LNCaP clone FGC (cell line): ENCODE measurements at regions not wholly inside any gene's neighbourhood (a gene's known extent, or its start where the extent isn't known, plus 50 kb on each side); places are given as distances from the start of the nearest gene placed in this dataset.

ENCODE experiments used
- DNase-seq: peaks from one replicate; pipeline ENCODE4 v3.0.0-alpha.2; 2011; ENCODE audit warnings: low read depth
- H3K4me3 ChIP-seq: 2 replicates; pipeline ENCODE4 v1.5.1; 2011; ENCODE audit warnings: mild to moderate bottlenecking, low read depth, low read length, control low read depth
- CTCF ChIP-seq: IDR thresholded peaks from 2 replicates; pipeline ENCODE4 v1.5.1; 2012; ENCODE audit warnings: mild to moderate bottlenecking; ENCODE audit not compliant: control insufficient read depth, insufficient read depth; ENCODE audit errors: extremely low read depth

DNA sequence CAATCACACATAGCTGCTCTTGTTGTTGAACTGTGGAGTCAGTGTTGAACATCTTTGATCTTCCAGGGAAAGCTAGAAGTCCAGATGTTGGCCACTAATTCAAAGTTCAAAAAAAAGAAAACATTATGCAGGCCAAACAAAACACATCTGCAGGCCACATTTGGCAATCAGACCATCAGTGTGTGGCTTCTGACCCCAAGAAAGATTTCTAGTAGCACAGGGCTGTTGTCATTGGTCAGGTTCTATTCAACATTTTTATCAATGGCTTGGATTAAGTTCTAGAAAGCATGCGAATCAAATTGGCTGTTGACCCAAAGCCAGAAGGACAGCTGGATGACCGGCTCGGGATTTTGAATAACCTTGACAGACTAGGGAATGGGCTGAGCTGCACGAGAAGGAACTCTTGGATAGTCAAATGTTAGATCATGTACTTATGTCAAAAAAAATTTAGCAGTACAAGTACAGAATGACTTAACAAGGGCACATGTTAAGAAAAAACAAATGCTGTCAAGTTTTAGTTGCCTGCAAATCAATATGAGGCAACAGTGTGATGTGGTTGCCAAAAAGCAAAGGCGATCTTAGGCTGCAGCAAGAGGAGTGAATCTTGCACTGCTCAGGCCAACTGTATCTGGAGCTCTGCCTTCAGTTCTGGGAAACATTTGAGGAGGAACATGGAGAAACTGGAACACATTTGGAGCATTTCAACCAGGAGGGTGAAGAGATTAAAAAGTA, 187.6 kb downstream of the RGS9 start:
- DNase-seq: no peak

GRCh38 chr17:65323049-65323448, 185.9 kb downstream of the RGS9 start:
- TF ChIP-seq CTCF: no peak
- no peak for DNase-seq
- H3K4me3 ChIP-seq: no peak overlapping the region

More for the DNA sequence above, 187.6 kb downstream of the RGS9 start:
- no peak for TF ChIP-seq CTCF
- no peak overlapping the region for H3K4me3 ChIP-seq

DNA sequence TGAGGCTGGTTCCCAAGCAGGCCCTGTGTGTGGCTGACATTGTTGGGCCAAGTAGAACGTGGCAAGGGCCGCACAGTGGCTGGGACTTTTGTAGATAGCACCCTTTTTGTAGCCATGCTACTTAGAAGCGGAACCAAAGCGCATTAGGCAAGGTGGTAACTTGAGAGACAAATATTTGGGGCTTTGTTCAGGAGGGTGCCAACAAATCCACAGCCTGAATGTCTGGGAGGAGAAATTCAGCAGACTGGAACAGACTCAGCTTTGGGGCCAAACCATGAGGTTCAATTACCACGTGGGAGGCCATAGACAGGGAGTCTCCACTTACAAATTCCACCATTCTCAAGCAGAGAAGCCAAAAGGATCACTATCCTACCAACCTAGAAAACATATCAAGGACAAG, 183.7 kb downstream of the RGS9 start:
- H3K4me3 ChIP-seq: no peak overlapping the region
- no peak for DNase-seq
- no peak for TF ChIP-seq CTCF

DNA sequence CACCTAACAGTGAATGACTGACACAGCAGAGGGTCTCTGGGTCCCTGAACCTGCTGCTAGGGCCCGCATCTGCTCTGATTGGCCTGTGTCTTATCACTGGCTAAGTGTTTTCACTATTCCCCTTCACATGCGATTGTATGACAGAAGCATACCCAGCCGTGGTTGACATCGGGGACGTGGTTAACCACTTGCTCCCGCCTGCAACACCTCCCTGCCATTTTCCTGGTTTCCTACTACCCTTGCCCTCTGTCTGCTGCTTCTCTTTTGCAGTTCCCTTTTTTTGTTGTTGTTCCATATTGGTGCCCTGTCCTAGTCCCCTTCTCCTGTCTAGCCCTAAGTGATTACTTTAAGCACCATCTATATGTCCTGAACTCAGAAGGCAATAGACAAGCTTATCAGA, 177.0 kb downstream of the RGS9 start:
- no peak overlapping the region for H3K4me3 ChIP-seq
- no peak for DNase-seq
- TF ChIP-seq CTCF: no peak

- TF ChIP-seq CTCF: no peak
- no peak overlapping the region for H3K4me3 ChIP-seq
- DNase-seq: no peak
Measured at GRCh38 chr17:65312718-65313377, 175.7 kb downstream of the RGS9 start.

DNA sequence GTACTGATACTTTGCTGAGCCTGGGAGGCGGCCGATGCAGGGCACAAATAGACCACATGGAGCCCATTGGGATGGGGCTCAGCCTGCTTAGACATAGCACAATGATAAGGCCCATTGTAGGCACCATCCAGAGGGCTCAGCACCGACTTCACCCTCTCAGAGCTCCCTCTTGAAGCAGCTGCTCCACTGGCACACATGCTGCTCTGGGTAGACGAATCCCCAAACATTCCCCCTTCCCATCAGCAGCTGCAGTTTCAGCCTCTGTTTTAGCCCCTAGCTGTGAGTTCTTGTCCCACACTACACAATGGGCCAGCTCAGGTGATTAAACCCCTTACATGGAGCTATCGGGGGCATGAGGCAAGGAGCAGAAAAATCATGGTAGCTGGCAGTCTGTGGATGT, 174.1 kb downstream of the RGS9 start:
- TF ChIP-seq CTCF: no peak

DNA sequence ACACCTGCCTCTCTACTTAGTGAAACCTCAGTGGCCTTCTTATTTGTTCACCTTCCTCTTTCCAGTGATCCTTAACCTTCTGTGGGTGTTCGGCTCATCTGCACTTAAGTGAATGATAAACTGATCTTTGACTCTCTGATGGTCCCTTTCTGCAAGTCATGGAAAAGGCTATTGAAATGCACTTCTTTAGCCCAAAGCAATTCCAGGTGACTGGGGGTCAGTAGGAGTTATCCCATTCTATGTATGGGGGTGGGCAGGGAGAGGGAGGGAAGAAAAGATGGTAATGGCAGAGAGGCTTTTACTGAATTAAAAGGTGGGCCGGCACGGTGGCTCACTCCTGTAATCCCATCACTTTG, 170.8 kb downstream of the RGS9 start:
- no peak for DNase-seq
- no peak overlapping the region for H3K4me3 ChIP-seq
- no peak for TF ChIP-seq CTCF

More for the DNA sequence above, 174.1 kb downstream of the RGS9 start:
- no peak overlapping the region for H3K4me3 ChIP-seq
- DNase-seq: no peak
